NCI-H187 treated with DMSO at 0.1 percent for 48 hours (cell line): ENCODE measurements at regions not wholly inside any gene's neighbourhood (a gene's known extent, or its start where the extent isn't known, plus 50 kb on each side); places are given as distances from the start of the nearest gene placed in this dataset.

Source experiments
- DNase-seq: peaks from one replicate; lab custom pipeline; 2025; lab: John Stamatoyannopoulos, UW

- DNase-seq, result no peak
These were observed 140.2 kb downstream of the KLF5 start for GRCh38 chr13:73198991-73199411.

- DNase-seq, result no peak
These were observed 136.3 kb downstream of the KLF5 start for GRCh38 chr13:73195091-73195490.

GRCh38 chr13:73194310-73194709, 135.5 kb downstream of the KLF5 start:
- DNase-seq, result no peak

GRCh38 chr13:73193554-73193953, 134.7 kb downstream of the KLF5 start:
- DNase-seq, result no peak

- no peak for DNase-seq
These were observed 131.7 kb downstream of the KLF5 start for GRCh38 chr13:73190477-73190876.

- no peak for DNase-seq
These were observed 131.0 kb downstream of the KLF5 start for GRCh38 chr13:73189776-73190175.

- DNase-seq, result no peak
These were observed 130.6 kb downstream of the KLF5 start for GRCh38 chr13:73189362-73189761.

- DNase-seq, result no peak
These were observed 128.3 kb downstream of the KLF5 start for GRCh38 chr13:73187106-73187505.

- no peak for DNase-seq
These were observed 121.0 kb downstream of the KLF5 start for GRCh38 chr13:73179650-73180274.

- no peak for DNase-seq
These were observed 119.2 kb downstream of the KLF5 start for GRCh38 chr13:73177916-73178565.

GRCh38 chr13:73177017-73177416, 118.2 kb downstream of the KLF5 start:
- DNase-seq, result no peak

GRCh38 chr13:73174521-73175010, 115.8 kb downstream of the KLF5 start:
- DNase-seq, result no peak

- DNase-seq, result peak; percentile 56
These were observed 114.5 kb downstream of the KLF5 start for GRCh38 chr13:73173279-73173811.

GRCh38 chr13:73171926-73172325, 113.1 kb downstream of the KLF5 start:
- DNase-seq, result no peak

GRCh38 chr13:73171271-73171682, 112.5 kb downstream of the KLF5 start:
- DNase-seq, result no peak

GRCh38 chr13:73169971-73170370, 111.2 kb downstream of the KLF5 start:
- no peak for DNase-seq

GRCh38 chr13:73168953-73169401, 110.2 kb downstream of the KLF5 start:
- no peak for DNase-seq

GRCh38 chr13:73168226-73168952, 109.6 kb downstream of the KLF5 start:
- DNase-seq, result no peak

- no peak for DNase-seq
These were observed 108.4 kb downstream of the KLF5 start for GRCh38 chr13:73167028-73167820.

GRCh38 chr13:73166204-73166603, 107.4 kb downstream of the KLF5 start:
- DNase-seq, result no peak

- no peak for DNase-seq
These were observed 104.4 kb downstream of the KLF5 start for GRCh38 chr13:73162912-73163911.
